IMR-90 (cell line): ENCODE measurements at regions not wholly inside any gene's neighbourhood (a gene's known extent, or its start where the extent isn't known, plus 50 kb on each side); places are given as distances from the start of the nearest gene placed in this dataset.

ENCODE experiments used
- BHLHE40 ChIP-seq: fragments of 150-350 bp; IDR thresholded peaks from 2 replicates; pipeline ENCODE4 v1.6.1; 2016; ENCODE audit warnings: mild to moderate bottlenecking, low read depth, low read length
- CHD1 ChIP-seq: IDR thresholded peaks from 2 replicates; pipeline ENCODE4 v1.6.1; 2012; ENCODE audit warnings: low read depth, low read length, improper control_type of control experiment
- CTCF ChIP-seq: conservative IDR thresholded peaks from 2 replicates; pipeline ENCODE4 v1.5.1; 2012; ENCODE audit warnings: mild to moderate bottlenecking, low read depth, low read length, improper control_type of control experiment
- ELK1 ChIP-seq: fragments of 150-350 bp; IDR thresholded peaks from 2 replicates; pipeline ENCODE4 v1.6.1; 2016; ENCODE audit warnings: low read depth, mild to moderate bottlenecking, low read length, moderate library complexity, borderline replicate concordance
- MXI1 ChIP-seq: IDR thresholded peaks from 2 replicates; pipeline ENCODE4 v1.6.1; 2012; ENCODE audit warnings: low read depth, mild to moderate bottlenecking, low read length, moderate library complexity, borderline replicate concordance
- POLR2A ChIP-seq: IDR thresholded peaks from 2 replicates; pipeline ENCODE4 v1.6.1; 2012; ENCODE audit warnings: mild to moderate bottlenecking, low read depth, low read length
- RAD21 ChIP-seq: IDR thresholded peaks from 2 replicates; pipeline ENCODE4 v1.6.1; 2012; ENCODE audit warnings: low read length, improper control_type of control experiment
- RCOR1 ChIP-seq: IDR thresholded peaks from 2 replicates; pipeline ENCODE4 v1.6.1; 2012; ENCODE audit warnings: mild to moderate bottlenecking, low read length, improper control_type of control experiment; ENCODE audit not compliant: insufficient replicate concordance
- RFX5 ChIP-seq: IDR thresholded peaks from 2 replicates; pipeline ENCODE4 v1.8.0; 2012; ENCODE audit warnings: low read depth, mild to moderate bottlenecking, low read length, moderate library complexity
- SMC3 ChIP-seq: fragments of 150-350 bp; IDR thresholded peaks from 2 replicates; pipeline ENCODE4 v1.6.1; 2016; ENCODE audit warnings: low read depth, mild to moderate bottlenecking, antibody characterized with exemption, low read length, moderate library complexity
- USF2 ChIP-seq: fragments of 150-350 bp; IDR thresholded peaks from 2 replicates; pipeline ENCODE4 v1.6.1; 2017; ENCODE audit warnings: mild to moderate bottlenecking, antibody characterized with exemption, low read length, low read depth

- TF ChIP-seq CTCF = no peak
- TF ChIP-seq CHD1 = no peak
- TF ChIP-seq POLR2A = no peak
- no peak for TF ChIP-seq RAD21
- no peak for TF ChIP-seq USF2
- no peak for TF ChIP-seq ELK1
- TF ChIP-seq RCOR1 = no peak
- TF ChIP-seq SMC3 = no peak
- no peak for TF ChIP-seq MXI1
- TF ChIP-seq BHLHE40 = no peak
- no peak for TF ChIP-seq RFX5
Observed at GRCh38 chr13:59330764-59331163, 833.0 kb downstream of the DIAPH3 start.
